A549 (cell line): ENCODE measurements at regions not wholly inside any gene's neighbourhood (a gene's known extent, or its start where the extent isn't known, plus 50 kb on each side); places are given as distances from the start of the nearest gene placed in this dataset.

Experiments
- ATAC-seq, 2 experiments: fragments of 200-7000 bp in 1 of 2; fragments of >200 bp in 1 of 2; cut with Nextera tagmentation in 1 of 2; cut with Tn5 transposase in 1 of 2; 3 replicates each; pipeline versions ENCODE4 v1.8.0 to v1.9.1; 2018 to 2020; ENCODE audit warnings: mild to moderate bottlenecking in 1 of 2, moderate library complexity in 1 of 2
- CTCF ChIA-PET: fragments of 300-600 bp; sonication (Branson Sonifier 250); formaldehyde crosslinking; extraction: SDS; loops from one replicate; lab custom pipeline; 2021; ENCODE audit warnings: antibody characterized with exemption, inconsistent platforms; lab: Yijun Ruan, JAX
- POLR2A ChIA-PET: fragments of 350-600 bp; formaldehyde crosslinking; extraction: SDS; loops from one replicate; lab custom pipeline; 2021; ENCODE audit warnings: antibody characterized with exemption, inconsistent platforms; lab: Yijun Ruan, JAX
- DNase-seq, 2 experiments: peaks; one replicate each; pipeline versions ENCODE4 v3.0.0 to v3.0.0-alpha.2; 2011 to 2016; ENCODE audit warnings: low read depth in 1 of 2, low spot score in 1 of 2
- FAIRE-seq: peaks from 2 replicates; lab custom pipeline; 2011; peaks lifted over from hg19 to GRCh38; lab: Jason Lieb, UNC
- H3K27ac ChIP-seq, 2 experiments: fragments of >200 bp; sonication (Bioruptor Twin); formaldehyde crosslinking; 3 replicates each; pipeline ENCODE4 v1.5.1; 2016 to 2017
- H3K4me1 ChIP-seq: fragments of >200 bp; sonication (Bioruptor Twin); formaldehyde crosslinking; 3 replicates; pipeline ENCODE4 v1.6.1; 2016
- H3K4me2 ChIP-seq: fragments of >200 bp; sonication (Bioruptor Twin); formaldehyde crosslinking; 3 replicates; pipeline ENCODE4 v1.6.1; 2016
- H3K4me3 ChIP-seq: fragments of >200 bp; sonication (Bioruptor Twin); formaldehyde crosslinking; 3 replicates; pipeline ENCODE4 v1.5.1; 2016
- H3K9me3 ChIP-seq: fragments of >200 bp; sonication (Bioruptor Twin); formaldehyde crosslinking; 3 replicates; pipeline ENCODE4 v1.6.1; 2016
- CBX2 ChIP-seq: fragments of 200-600 bp; sonication (generic); IDR thresholded peaks from 2 replicates; pipeline ENCODE4 v1.6.1; 2016; ENCODE audit warnings: low read depth, mild to moderate bottlenecking, borderline replicate concordance
- CHD4 ChIP-seq: fragments of 200-600 bp; sonication (generic); IDR thresholded peaks from 2 replicates; pipeline ENCODE4 v1.6.1; 2016; ENCODE audit warnings: antibody characterized with exemption, mild to moderate bottlenecking, borderline replicate concordance
- EHMT2 ChIP-seq: fragments of 200-600 bp; sonication (generic); IDR thresholded peaks from 2 replicates; pipeline ENCODE4 v1.6.1; 2016; ENCODE audit warnings: antibody characterized with exemption, low read depth, mild to moderate bottlenecking, moderate library complexity
- ESRRA ChIP-seq: fragments of 150-350 bp; IDR thresholded peaks from 2 replicates; pipeline ENCODE4 v1.6.1; 2014; ENCODE audit warnings: mild to moderate bottlenecking, low read length, borderline replicate concordance
- FOSL2 ChIP-seq, 2 experiments: fragments of 450-650 bp in 1 of 2; fragments of >200 bp in 1 of 2; sonication (Bioruptor Twin) in 1 of 2; formaldehyde crosslinking; IDR thresholded peaks; 2 replicates each; pipeline versions ENCODE4 v1.5.0 to v1.6.1; 2016 to 2020; ENCODE audit warnings: mild to moderate bottlenecking in 1 of 2, moderate library complexity in 1 of 2
- HDAC2 ChIP-seq: fragments of 200-600 bp; sonication (generic); IDR thresholded peaks from 2 replicates; pipeline ENCODE4 v1.6.1; 2016
- HOXB13 ChIP-seq: fragments of 250-450 bp; sonication (Bioruptor Pico); IDR thresholded peaks from 2 replicates; pipeline ENCODE4 v1.5.0; 2020; ENCODE audit warnings: low read depth, mild to moderate bottlenecking, moderate library complexity
- KDM1A ChIP-seq: fragments of 200-600 bp; sonication (generic); IDR thresholded peaks from 2 replicates; pipeline ENCODE4 v1.6.1; 2016; ENCODE audit warnings: low read depth, mild to moderate bottlenecking
- KDM5A ChIP-seq: fragments of 200-600 bp; sonication (generic); IDR thresholded peaks from 2 replicates; pipeline ENCODE4 v1.6.1; 2016; ENCODE audit warnings: antibody characterized with exemption, mild to moderate bottlenecking
- MAZ ChIP-seq: fragments of 150-350 bp; IDR thresholded peaks from 2 replicates; pipeline ENCODE4 v1.6.1; 2014; ENCODE audit warnings: antibody characterized with exemption, low read depth, low read length, borderline replicate concordance
- POLR2A ChIP-seq: IDR thresholded peaks from 2 replicates; pipeline ENCODE4 v1.6.1; 2012; ENCODE audit warnings: mild to moderate bottlenecking, low read length
- POLR2AphosphoS2 ChIP-seq: conservative IDR thresholded peaks from 2 replicates; pipeline ENCODE4 v1.6.1; 2012; ENCODE audit warnings: low read length, improper control_type of control experiment, inconsistent platforms
- SREBF2 ChIP-seq: fragments of 450-650 bp; IDR thresholded peaks from 2 replicates; pipeline ENCODE4 v1.6.1; 2014; ENCODE audit warnings: mild to moderate bottlenecking, moderate library complexity
- TFCP2L1 ChIP-seq: fragments of 250-450 bp; sonication (Bioruptor Pico); IDR thresholded peaks from 2 replicates; pipeline ENCODE4 v1.5.0; 2021; ENCODE audit warnings: mild to moderate bottlenecking
- ZFP36 ChIP-seq: fragments of 450-650 bp; IDR thresholded peaks from 2 replicates; pipeline ENCODE4 v1.6.1; 2014; ENCODE audit warnings: borderline replicate concordance; ENCODE audit not compliant: partially characterized antibody
- ZNF302 ChIP-seq: fragments of 250-450 bp; sonication (Bioruptor Pico); IDR thresholded peaks from 2 replicates; pipeline ENCODE4 v1.9.0; 2021; ENCODE audit warnings: inconsistent platforms, mild to moderate bottlenecking, moderate library complexity
- TF ChIP-seq, protein P1 (sequence below): IDR thresholded peaks from 2 replicates; pipeline ENCODE4 v1.6.1; 2012
- TF ChIP-seq, protein P2 (sequence below): fragments of 450-650 bp; IDR thresholded peaks from 2 replicates; pipeline ENCODE4 v1.6.1; 2014; ENCODE audit warnings: antibody characterized with exemption
- TF ChIP-seq, protein P3 (sequence below): IDR thresholded peaks from 2 replicates; pipeline ENCODE4 v1.6.1; 2012; ENCODE audit warnings: low read depth, borderline replicate concordance

DNA sequence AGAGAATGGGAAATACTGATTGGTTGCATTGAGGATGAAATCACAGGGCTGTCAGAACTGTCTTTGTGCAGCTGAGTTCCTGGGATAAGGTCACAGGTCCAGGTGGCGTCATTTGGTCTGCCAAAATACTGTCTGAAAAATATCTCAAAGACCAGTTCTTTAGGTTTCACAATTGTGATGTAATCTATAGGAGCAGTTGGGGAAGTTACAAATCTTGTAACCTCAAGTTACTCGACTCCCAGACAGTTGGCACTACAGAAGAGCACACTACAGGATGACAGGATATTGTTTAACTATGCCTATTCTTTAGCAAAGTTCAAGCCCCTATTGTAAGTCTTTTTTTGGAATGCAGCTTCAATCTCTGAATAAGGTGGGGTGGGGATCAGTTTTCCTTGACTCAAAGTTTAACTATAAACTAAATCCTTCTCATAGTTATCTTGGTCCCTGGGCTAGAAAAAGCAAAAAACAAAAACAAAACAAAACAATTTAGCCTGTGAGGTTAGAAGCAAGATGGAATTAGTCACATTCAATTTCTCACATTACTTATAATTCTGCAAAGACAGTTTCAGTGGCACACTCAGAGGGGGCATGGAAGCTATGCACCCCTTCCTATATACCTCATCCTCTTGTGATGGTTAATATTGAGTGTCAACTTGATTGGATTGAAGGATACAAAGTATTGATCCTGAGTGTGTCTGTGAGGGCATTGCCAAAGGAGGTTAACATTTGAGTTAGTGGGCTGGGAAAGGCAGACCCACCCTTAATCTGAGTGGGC lies 276.0 kb downstream of the AUH start (continued):
- TF ChIP-seq ZFP36 (no peak), HOXB13 (no peak)
- TF ChIP-seq, protein P1, sequence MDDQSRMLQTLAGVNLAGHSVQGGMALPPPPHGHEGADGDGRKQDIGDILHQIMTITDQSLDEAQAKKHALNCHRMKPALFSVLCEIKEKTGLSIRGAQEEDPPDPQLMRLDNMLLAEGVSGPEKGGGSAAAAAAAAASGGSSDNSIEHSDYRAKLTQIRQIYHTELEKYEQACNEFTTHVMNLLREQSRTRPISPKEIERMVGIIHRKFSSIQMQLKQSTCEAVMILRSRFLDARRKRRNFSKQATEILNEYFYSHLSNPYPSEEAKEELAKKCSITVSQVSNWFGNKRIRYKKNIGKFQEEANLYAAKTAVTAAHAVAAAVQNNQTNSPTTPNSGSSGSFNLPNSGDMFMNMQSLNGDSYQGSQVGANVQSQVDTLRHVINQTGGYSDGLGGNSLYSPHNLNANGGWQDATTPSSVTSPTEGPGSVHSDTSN = no peak

DNA sequence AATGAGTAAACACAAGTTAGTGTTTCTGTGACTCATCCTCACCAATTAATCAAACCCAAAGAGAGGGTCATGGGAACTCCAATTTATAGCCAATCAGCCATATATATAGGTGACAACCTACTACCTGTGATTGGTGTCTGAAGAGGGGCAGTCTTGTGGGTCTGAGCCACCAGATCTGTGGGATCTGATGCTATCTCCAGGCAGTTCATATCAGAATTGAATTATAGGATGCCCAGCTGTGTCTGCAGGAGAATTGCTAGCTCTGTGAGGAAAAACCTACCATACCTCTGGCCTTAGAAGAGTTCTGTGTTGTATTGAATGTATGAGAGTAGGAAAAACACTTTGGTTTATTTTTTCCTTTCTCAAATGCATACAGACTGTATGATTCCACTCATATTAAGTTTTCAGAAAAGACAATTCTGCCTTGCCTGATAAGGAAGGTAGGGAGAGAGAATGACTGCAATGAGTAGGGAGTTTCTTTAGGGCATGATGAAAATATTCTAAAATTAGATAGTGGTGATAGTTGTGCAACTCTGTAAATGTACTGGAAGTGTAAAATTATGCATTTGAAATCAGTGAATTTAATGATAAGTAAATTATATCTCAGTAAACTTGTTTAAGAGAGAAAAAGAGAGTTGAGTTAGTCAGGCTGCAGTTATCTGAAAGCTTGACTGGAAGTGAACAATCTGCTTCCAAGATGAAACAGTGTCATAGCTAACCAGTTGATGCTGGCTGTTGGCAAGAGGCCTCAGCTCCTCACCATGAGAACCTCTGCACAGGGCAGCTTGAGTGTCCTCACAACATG lies 274.9 kb downstream of the AUH start:
- POLR2A ChIA-PET = interaction anchor here (0.5 kb wide), 1 partner anchor 264 kb away, joined by 3 read pairs; no protein-coding TSS in a partner anchor
- TF ChIP-seq KDM5A (no peak), KDM1A (no peak), SREBF2 (no peak), HDAC2 (no peak), POLR2AphosphoS2 (no peak), MAZ (no peak), CHD4 (no peak), HOXB13 (no peak), POLR2A (no peak), ESRRA (no peak)
- TF ChIP-seq, protein P2, sequence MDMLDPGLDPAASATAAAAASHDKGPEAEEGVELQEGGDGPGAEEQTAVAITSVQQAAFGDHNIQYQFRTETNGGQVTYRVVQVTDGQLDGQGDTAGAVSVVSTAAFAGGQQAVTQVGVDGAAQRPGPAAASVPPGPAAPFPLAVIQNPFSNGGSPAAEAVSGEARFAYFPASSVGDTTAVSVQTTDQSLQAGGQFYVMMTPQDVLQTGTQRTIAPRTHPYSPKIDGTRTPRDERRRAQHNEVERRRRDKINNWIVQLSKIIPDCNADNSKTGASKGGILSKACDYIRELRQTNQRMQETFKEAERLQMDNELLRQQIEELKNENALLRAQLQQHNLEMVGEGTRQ = no peak
- TF ChIP-seq, protein P1 = no peak
- TF ChIP-seq, protein P3, sequence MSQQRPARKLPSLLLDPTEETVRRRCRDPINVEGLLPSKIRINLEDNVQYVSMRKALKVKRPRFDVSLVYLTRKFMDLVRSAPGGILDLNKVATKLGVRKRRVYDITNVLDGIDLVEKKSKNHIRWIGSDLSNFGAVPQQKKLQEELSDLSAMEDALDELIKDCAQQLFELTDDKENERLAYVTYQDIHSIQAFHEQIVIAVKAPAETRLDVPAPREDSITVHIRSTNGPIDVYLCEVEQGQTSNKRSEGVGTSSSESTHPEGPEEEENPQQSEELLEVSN = no peak
- Histone ChIP-seq H3K27ac (no peak overlapping the region), H3K9me3 (no peaks in the 10 kb centered on the region), H3K4me2 (no peak overlapping the region), H3K4me3 (no peak overlapping the region), H3K4me1 (0 out of 3 replicates have a peak, but pooled peaks cover 7% of the 10 kb centered on the region)
- FAIRE-seq (no peak), DNase-seq (no peak), ATAC-seq (no peak)
- CTCF ChIA-PET = interaction anchor here (1.0 to 1.4 kb wide), 2 partner anchors 172 to 346 kb away, joined by 3 read pairs; no protein-coding TSS in a partner anchor

DNA sequence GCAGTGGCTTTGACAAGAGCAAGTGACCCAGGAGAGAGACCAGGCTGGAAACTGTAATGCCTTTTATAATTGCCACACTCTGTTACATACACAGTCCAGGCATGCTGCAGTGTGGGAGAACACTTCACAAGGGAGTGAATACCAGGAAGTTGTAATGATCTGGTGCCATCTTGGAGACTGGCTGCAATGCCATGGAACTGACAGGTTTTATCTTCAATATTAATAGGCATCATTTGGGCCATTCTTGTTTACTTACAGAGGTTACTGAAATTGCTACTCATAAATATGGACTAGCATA lies 274.3 kb downstream of the AUH start:
- DNase-seq (no peak), ATAC-seq (no peak), FAIRE-seq (no peak)
- H3K4me1 ChIP-seq = 0 out of 3 replicates have a peak, but pooled peaks cover 7% of the 10 kb centered on the region
- H3K4me3 ChIP-seq = no peak overlapping the region
- ChIA-PET CTCF (interaction anchor here (1.0 to 4.1 kb wide), 3 partner anchors 172 to 346 kb away, joined by 3 to 31 read pairs (median 3); no protein-coding TSS in a partner anchor), POLR2A (interaction anchor here (0.5 kb wide), 1 partner anchor 263 kb away, joined by 3 read pairs; no protein-coding TSS in a partner anchor)
- TF ChIP-seq MAZ (no peak), EHMT2 (no peak), FOSL2 (IDR thresholded peaks at IDR 0.05) (no peak), FOSL2 (CRISPR knock-in tag; IDR thresholded peaks at IDR 0.05) (no peak), ZNF302 (CRISPR knock-in tag) (no peak), POLR2A (no peak), TFCP2L1 (CRISPR knock-in tag) (no peak), CBX2 (no peak)
- H3K27ac ChIP-seq = no peak overlapping the region
- H3K9me3 ChIP-seq = no peaks in the 10 kb centered on the region
- H3K4me2 ChIP-seq = no peak overlapping the region
